ENCODE measurements at regions not wholly inside any gene's neighbourhood (a gene's known extent, or its start where the extent isn't known, plus 50 kb on each side); places are given as distances from the start of the nearest gene placed in this dataset.

- Histone ChIP-seq H3K36me3 (ENCODE audit: control insufficient read depth, insufficient read depth, low read length) (no peaks in the 10 kb centered on the region), H2AFZ (ENCODE audit: low read length) (no peak overlapping the region), H3K9ac (ENCODE audit: insufficient read depth, low read length) (no peak overlapping the region), H3K4me1 (ENCODE audit: control insufficient read depth, extremely low read depth, insufficient read depth, low read length) (no peaks in the 10 kb centered on the region), H3K4me3 (replicated peaks in 1 of 4; ENCODE audit: control extremely low read depth in 1 of 4, insufficient read depth in 1 of 4, low read depth in 3 of 4, low read length in 4 of 4) (no peak overlapping the region), H3K4me2 (ENCODE audit: extremely low read depth, insufficient read depth, low read length) (no peak overlapping the region), H3K79me2 (ENCODE audit: control insufficient read depth, insufficient read depth, low read length) (no peaks in the 10 kb centered on the region), H3K27me3 (ENCODE audit: control insufficient read depth, insufficient read depth, low read length) (no peaks in the 10 kb centered on the region), H3K9me3 (ENCODE audit: control insufficient read depth, insufficient read depth, low read depth, low read length) (no peaks in the 10 kb centered on the region), H4K20me1 (ENCODE audit: control insufficient read depth, extremely low read depth, insufficient read depth, low read length) (no peaks in the 10 kb centered on the region), H3K27ac (ENCODE audit: insufficient read depth, low read length) (no peak overlapping the region)
- TF ChIP-seq CTCF (conservative IDR thresholded peaks at IDR 0.05 in 1 of 2, IDR thresholded peaks at IDR 0.05 in 1 of 2; ENCODE audit: low read depth in 1 of 2, low read length in 2 of 2) (no peak), EZH2 (IDR thresholded peaks at IDR 0.05; ENCODE audit: low read length, missing control alignments) (no peak)
- no peak for DNase-seq (ENCODE audit: low read depth in 2 of 2)
Measured at GRCh38 chr5:39586185-39586584, 161.4 kb upstream of the DAB2 start.

- H3K27me3 ChIP-seq (ENCODE audit: control insufficient read depth, insufficient read depth, low read length) = no peaks in the 10 kb centered on the region
- no peaks in the 10 kb centered on the region for H3K9me3 ChIP-seq (ENCODE audit: control insufficient read depth, insufficient read depth, low read depth, low read length)
- no peaks in the 10 kb centered on the region for H3K79me2 ChIP-seq (ENCODE audit: control insufficient read depth, insufficient read depth, low read length)
- no peak overlapping the region for H3K27ac ChIP-seq (ENCODE audit: insufficient read depth, low read length)
- no peaks in the 10 kb centered on the region for H3K36me3 ChIP-seq (ENCODE audit: control insufficient read depth, insufficient read depth, low read length)
- no peak overlapping the region for H3K4me2 ChIP-seq (ENCODE audit: extremely low read depth, insufficient read depth, low read length)
- peak in 1 of 2 donors; percentile 77 for DNase-seq (ENCODE audit: low read depth in 2 of 2)
- H3K9ac ChIP-seq (ENCODE audit: insufficient read depth, low read length) = no peak overlapping the region
- H3K4me1 ChIP-seq (ENCODE audit: control insufficient read depth, extremely low read depth, insufficient read depth, low read length) = no peaks in the 10 kb centered on the region
- H3K4me3 ChIP-seq (replicated peaks in 1 of 4; ENCODE audit: control extremely low read depth in 1 of 4, insufficient read depth in 1 of 4, low read depth in 3 of 4, low read length in 4 of 4) = no peak overlapping the region
- no peaks in the 10 kb centered on the region for H4K20me1 ChIP-seq (ENCODE audit: control insufficient read depth, extremely low read depth, insufficient read depth, low read length)
- H2AFZ ChIP-seq (ENCODE audit: low read length) = no peak overlapping the region
- no peak for TF ChIP-seq EZH2 (IDR thresholded peaks at IDR 0.05; ENCODE audit: low read length, missing control alignments)
- TF ChIP-seq CTCF (conservative IDR thresholded peaks at IDR 0.05 in 1 of 2, IDR thresholded peaks at IDR 0.05 in 1 of 2; ENCODE audit: low read depth in 1 of 2, low read length in 2 of 2) = no peak
Measured at GRCh38 chr5:39584927-39585326, 160.1 kb upstream of the DAB2 start.

GRCh38 chr5:39580702-39581453, 156.1 kb upstream of the DAB2 start:
- Histone ChIP-seq H4K20me1 (ENCODE audit: control insufficient read depth, extremely low read depth, insufficient read depth, low read length) (no peaks in the 10 kb centered on the region), H3K4me3 (replicated peaks in 1 of 4; ENCODE audit: control extremely low read depth in 1 of 4, insufficient read depth in 1 of 4, low read depth in 3 of 4, low read length in 4 of 4) (no peak overlapping the region), H3K27me3 (ENCODE audit: control insufficient read depth, insufficient read depth, low read length) (no peaks in the 10 kb centered on the region), H2AFZ (ENCODE audit: low read length) (no peak overlapping the region), H3K27ac (ENCODE audit: insufficient read depth, low read length) (no peak overlapping the region), H3K79me2 (ENCODE audit: control insufficient read depth, insufficient read depth, low read length) (no peaks in the 10 kb centered on the region), H3K9ac (ENCODE audit: insufficient read depth, low read length) (no peak overlapping the region), H3K9me3 (ENCODE audit: control insufficient read depth, insufficient read depth, low read depth, low read length) (no peaks in the 10 kb centered on the region), H3K36me3 (ENCODE audit: control insufficient read depth, insufficient read depth, low read length) (no peaks in the 10 kb centered on the region), H3K4me1 (ENCODE audit: control insufficient read depth, extremely low read depth, insufficient read depth, low read length) (no peaks in the 10 kb centered on the region), H3K4me2 (ENCODE audit: extremely low read depth, insufficient read depth, low read length) (no peak overlapping the region)
- TF ChIP-seq CTCF (conservative IDR thresholded peaks at IDR 0.05 in 1 of 2, IDR thresholded peaks at IDR 0.05 in 1 of 2; ENCODE audit: low read depth in 1 of 2, low read length in 2 of 2) (no peak), EZH2 (IDR thresholded peaks at IDR 0.05; ENCODE audit: low read length, missing control alignments) (no peak)
- peak; percentile 42 to 45 for DNase-seq (ENCODE audit: low read depth in 2 of 2)

Measured in fibroblast of lung (primary cell).